SW 1271 (cell line): ENCODE measurements at regions not wholly inside any gene's neighbourhood (a gene's known extent, or its start where the extent isn't known, plus 50 kb on each side); places are given as distances from the start of the nearest gene placed in this dataset.
"Not testable (repeated sequence)": the region's sequence is repeated elsewhere in the genome, so short reads cannot be mapped to it uniquely, and the experiment has no call there.

Experiments used
- DNase-seq, 2 experiments: peaks; one replicate each; lab custom pipeline; 2025; lab: John Stamatoyannopoulos, UW

- DNase-seq = not testable (repeated sequence)
Observed at GRCh38 chr4:9110700-9111099, 59.5 kb upstream of the FAM90A26 start.

GRCh38 chr4:9103148-9103524 is 67.1 kb upstream of the FAM90A26 start:
- DNase-seq = not testable (repeated sequence)

DNA sequence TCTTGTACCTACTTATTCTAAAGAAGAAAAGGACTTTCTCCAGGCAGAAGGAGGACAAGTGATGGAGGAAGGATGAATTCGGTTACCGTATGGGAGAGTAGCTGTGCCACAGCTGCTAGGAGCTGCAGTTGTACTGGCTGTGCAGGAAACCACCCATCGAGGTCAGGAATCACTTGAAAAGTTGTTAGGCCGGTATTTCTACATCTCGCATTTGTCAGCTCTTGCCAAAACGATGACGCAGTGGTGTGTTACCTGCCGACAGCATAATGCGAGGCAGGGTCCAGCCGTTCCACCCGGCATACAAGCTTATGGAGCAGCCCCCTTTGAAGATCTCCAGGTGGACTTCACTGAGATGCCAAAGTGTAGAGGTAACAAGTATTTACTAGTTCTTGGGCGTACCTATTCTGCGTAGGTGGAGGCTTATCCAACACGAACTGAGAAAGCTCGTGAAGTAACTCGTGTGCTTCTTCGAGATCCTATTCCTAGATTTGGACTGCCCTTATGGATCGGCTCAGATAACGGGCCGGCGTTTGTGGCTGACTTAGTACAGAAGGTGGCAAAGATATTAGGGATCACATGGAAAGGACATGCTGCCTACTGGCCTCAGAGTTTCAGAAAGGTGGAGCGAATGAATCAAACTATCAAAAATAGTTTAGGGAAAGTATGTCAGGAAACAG is 67.6 kb upstream of the FAM90A26 start:
- DNase-seq = not testable (repeated sequence)

- not testable (repeated sequence) for DNase-seq
Observed at GRCh38 chr4:9096330-9096729, 73.9 kb upstream of the FAM90A26 start.

DNA sequence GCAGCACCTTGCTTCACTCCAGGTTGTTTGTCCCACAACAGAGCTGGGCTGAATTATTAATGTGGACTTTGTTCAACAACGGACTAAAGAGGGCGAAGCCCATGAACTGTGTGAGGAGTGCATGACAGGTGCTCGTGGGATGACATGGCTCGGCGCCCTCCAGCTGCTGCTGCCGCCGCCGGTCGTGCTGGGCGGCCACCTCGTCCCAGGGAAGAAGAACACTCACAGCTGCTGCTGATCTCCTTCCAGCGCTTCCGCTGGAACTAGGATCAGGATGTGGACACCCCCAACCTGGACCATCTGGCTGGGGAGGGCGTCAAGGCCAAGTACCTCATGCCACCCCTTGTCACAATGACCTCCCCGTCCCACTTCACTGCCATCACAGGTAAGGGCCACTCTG is 91.4 kb upstream of the FAM90A26 start:
- not testable (repeated sequence) for DNase-seq

DNA sequence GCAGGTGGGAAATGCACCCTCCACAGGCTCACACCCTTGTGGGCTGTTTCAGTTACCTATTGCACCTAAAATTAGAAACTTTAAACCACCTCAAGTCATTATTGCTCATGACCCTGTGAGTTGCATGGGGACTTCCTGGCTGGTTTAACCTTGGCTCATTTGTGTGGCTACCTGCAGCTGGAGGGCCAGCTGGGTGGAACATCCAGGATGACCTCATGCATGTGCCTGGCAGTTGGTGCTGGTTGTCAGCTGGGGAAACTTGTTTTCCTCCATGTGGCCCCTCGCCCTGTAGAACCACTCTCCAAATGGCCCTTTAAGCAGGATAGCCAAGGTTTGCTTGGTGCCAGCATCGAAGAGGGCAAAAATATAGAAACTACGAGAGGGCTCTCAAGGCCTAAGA is 93.2 kb upstream of the FAM90A26 start:
- not testable (repeated sequence) for DNase-seq

- not testable (repeated sequence) for DNase-seq
Observed at GRCh38 chr4:9076486-9076885, 93.7 kb upstream of the FAM90A26 start.

DNA sequence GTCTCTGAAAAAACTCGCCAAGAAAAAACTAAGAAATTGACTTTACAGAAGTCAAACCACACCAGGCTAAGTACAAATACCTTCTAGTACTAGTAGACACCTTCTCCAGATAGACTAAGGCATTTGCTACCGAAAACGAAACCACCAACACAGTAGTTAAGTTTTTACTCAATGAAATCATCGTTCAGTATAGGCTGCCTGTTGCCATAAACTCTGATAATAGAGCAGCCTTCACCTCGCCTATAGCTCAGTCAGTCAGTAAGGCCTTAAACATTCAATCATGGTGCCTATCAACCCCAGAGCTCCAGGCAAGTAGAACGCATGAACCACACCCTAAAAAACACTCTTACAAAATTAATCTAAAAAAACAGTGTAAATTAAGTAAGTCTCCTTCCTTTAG is 96.8 kb upstream of the FAM90A26 start:
- not testable (repeated sequence) for DNase-seq

GRCh38 chr4:9072521-9073220 is 97.5 kb upstream of the FAM90A26 start:
- DNase-seq = not testable (repeated sequence)

DNA sequence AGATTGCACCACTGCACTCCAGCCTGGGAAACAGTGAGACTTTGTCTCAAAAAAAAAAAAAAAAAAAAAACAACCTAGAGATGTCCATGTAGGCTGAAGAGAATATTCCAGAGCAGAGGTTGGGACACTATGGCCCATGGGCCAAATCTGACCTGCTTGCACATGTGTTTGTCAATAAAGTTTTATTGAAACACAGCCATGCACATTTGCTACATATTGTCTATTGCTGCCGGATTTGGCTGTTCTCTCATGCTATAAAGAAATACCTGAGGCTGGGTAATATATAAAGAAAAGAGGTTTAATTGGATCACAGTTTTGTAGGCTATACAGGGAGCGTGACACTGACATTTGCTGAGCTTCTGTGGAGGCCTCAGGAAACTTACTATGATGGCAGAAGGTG is 102.3 kb upstream of the FAM90A26 start:
- not testable (repeated sequence) for DNase-seq

- not testable (repeated sequence) for DNase-seq
Observed at GRCh38 chr4:9063612-9064011, 106.6 kb upstream of the FAM90A26 start.

DNA sequence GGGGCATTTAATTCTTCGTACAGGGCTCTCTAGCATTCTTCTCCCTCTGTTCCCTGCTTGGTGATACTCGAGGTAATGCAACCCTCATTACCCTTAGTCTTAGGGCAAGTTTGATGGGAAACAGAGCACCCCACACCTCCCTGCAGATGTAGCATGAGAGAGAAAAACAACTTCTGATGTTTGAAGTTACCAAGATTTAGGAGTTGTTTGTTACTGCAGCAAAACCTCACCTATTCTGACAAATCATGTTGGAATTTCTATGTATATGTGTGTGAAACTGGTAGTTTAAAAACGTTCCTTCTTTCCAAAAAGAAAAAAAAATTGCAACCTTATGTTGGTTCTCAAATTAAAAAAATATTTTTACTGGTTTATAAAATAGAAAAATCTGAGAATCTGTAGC is 145.3 kb upstream of the FAM90A26 start:
- DNase-seq = not testable (repeated sequence)

DNA sequence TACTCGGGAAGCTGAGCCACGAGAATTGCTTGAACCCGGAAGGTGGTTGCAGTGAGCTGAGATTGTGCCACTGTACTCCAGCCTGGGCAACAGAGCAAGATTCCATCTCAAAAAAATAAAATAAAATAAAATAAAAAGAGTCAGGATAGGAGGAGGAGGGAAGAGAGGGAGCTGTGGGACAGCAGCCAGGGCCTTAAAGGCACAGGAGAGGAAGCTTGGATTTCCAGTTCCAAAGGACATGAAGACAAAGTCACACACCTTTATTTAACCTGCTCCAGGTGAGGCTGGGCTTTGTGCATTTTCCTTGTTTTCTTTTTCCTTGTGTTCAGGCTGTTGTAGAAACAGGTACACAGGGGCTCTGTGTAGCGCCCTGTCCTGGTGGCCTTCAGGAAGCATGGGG is 138.2 kb upstream of the HMX1 start:
- DNase-seq = not testable (repeated sequence)

GRCh38 chr4:9008407-9008806 is 136.8 kb upstream of the HMX1 start:
- DNase-seq = not testable (repeated sequence)

- DNase-seq = not testable (repeated sequence)
Observed at GRCh38 chr4:9001153-9001552, 129.5 kb upstream of the HMX1 start.

DNA sequence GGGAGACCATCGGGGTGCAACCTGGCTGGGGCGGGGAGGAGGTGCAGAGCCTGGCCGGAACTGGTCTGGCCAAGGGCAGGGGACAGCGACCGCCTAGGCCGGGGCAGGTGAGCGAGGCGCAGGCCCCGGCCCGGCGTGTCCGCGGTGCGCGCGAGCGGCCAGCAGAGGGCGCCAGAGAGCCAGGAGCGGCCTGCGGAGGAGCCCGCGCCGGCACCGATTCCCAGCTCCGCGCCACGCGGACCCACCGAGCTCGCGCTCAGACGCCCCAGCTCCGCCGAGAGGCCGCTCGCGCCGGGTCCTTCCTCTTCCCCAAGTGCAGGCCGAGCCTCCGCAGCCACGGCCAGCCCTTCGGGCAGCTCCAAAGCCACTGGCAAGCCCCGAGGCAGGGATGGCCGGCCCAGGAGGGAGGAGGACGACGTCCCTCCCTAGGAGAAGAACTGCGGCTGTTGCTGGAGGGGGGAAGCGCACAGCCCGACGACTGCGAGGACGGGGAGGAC is 128.9 kb upstream of the HMX1 start:
- DNase-seq = not testable (repeated sequence)

- not testable (repeated sequence) for DNase-seq
Observed at GRCh38 chr4:8992981-8993380, 121.3 kb upstream of the HMX1 start.

GRCh38 chr4:8991449-8991848 is 119.8 kb upstream of the HMX1 start:
- DNase-seq = not testable (repeated sequence)

DNA sequence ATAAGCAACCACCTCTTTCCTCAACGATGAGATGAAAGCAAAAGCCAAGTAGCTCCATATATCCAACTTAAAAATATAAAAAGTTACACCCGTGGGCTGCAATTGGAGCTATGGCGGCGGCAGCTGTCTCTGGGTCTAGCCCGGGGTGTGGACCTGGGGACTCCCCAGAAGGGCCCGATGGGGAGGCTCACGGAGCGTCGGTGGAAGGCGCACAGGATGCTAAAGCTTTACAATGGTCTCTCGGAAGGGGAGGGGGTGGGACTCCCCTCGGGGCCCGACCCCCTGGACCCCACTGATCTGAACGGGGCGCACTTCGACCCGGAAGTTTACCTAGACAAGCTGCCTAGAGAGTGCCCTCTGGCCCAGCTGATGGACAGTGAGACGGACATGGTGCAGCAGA is 118.7 kb upstream of the HMX1 start:
- not testable (repeated sequence) for DNase-seq

DNA sequence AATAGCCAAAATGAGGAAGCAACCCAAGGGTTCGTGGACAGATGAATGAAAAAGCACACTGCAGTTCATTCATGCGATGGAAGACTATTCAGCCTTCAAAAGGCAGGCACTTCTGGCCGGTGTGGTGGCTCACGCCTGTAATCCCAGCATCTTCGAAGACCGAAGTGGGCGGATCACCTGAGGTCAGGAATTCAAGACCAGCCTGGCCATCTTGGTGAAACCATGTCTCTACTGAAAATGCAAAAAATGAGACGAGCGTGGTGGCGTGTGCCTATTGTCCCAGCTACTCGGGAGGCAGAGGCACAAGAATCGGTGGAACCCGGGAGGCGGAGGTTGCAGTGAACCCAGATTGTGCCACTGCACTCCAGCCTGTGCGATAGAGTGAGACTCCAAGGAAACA is 114.1 kb upstream of the HMX1 start:
- not testable (repeated sequence) for DNase-seq

GRCh38 chr4:8984641-8985040 is 113.0 kb upstream of the HMX1 start:
- DNase-seq = not testable (repeated sequence)

GRCh38 chr4:8983921-8984320 is 112.3 kb upstream of the HMX1 start:
- DNase-seq = not testable (repeated sequence)

- not testable (repeated sequence) for DNase-seq
Observed at GRCh38 chr4:8976466-8977128, 105.0 kb upstream of the HMX1 start.
